ENCODE measurements at regions not wholly inside any gene's neighbourhood (a gene's known extent, or its start where the extent isn't known, plus 50 kb on each side); places are given as distances from the start of the nearest gene placed in this dataset.
A peak's percentile ranks its signal among the peaks of the same experiment; 100 is the strongest.

GRCh38 chr2:198660501-198660900 lies 797.2 kb downstream of the SATB2 start:
- Histone ChIP-seq H3K18ac (ENCODE audit: low read length) (no peak overlapping the region), H2BK120ac (ENCODE audit: low read depth, low read length) (no peak overlapping the region), H3K23ac (ENCODE audit: low read length) (no peak overlapping the region), H2BK15ac (replicated peaks; ENCODE audit: low read depth) (no peak overlapping the region), H3K4ac (ENCODE audit: low read depth, low read length) (no peak overlapping the region), H2AK5ac (ENCODE audit: low read length) (no peak overlapping the region), H4K5ac (ENCODE audit: low read length) (no peak overlapping the region), H3K79me1 (ENCODE audit: low read length) (no peaks in the 10 kb centered on the region), H3K4me3 (ENCODE audit: low read length) (no peak overlapping the region), H3K27ac (ENCODE audit: low read depth, low read length) (no peak overlapping the region), H3K79me2 (ENCODE audit: control insufficient read depth, insufficient read depth, low read length) (no peaks in the 10 kb centered on the region), H2BK5ac (ENCODE audit: low read length) (no peak overlapping the region), H3K56ac (ENCODE audit: low read length) (no peak overlapping the region), H3K4me1 (ENCODE audit: control insufficient read depth, low read depth, low read length) (no peaks in the 10 kb centered on the region), H3K4me2 (ENCODE audit: low read length) (no peak overlapping the region), H3K9ac (ENCODE audit: low read length) (no peak overlapping the region), H4K8ac (ENCODE audit: low read depth, low read length) (no peak overlapping the region), H3K27me3 (ENCODE audit: insufficient read depth, low read length, poor library complexity) (no peaks in the 10 kb centered on the region), H3K36me3 (ENCODE audit: control insufficient read depth, insufficient read depth, low read length) (no peaks in the 10 kb centered on the region)
- DNase-seq: no peak
- no CpG with 5 or more reads among the region's 3 CpGs for WGBS (ENCODE audit: extremely low coverage, insufficient coverage, low lambda C conversion rate)

- Histone ChIP-seq H3K27me3 (ENCODE audit: insufficient read depth, low read length, poor library complexity) (no peaks in the 10 kb centered on the region), H3K4me2 (ENCODE audit: low read length) (no peak overlapping the region), H2AK5ac (ENCODE audit: low read length) (no peak overlapping the region), H2BK120ac (ENCODE audit: low read depth, low read length) (no peak overlapping the region), H3K4me3 (ENCODE audit: low read length) (no peak overlapping the region), H4K5ac (ENCODE audit: low read length) (no peak overlapping the region), H2BK15ac (replicated peaks; ENCODE audit: low read depth) (no peak overlapping the region), H3K56ac (ENCODE audit: low read length) (no peak overlapping the region), H2BK5ac (ENCODE audit: low read length) (no peak overlapping the region), H3K79me2 (ENCODE audit: control insufficient read depth, insufficient read depth, low read length) (no peaks in the 10 kb centered on the region), H3K4me1 (ENCODE audit: control insufficient read depth, low read depth, low read length) (no peaks in the 10 kb centered on the region), H4K8ac (ENCODE audit: low read depth, low read length) (no peak overlapping the region), H3K79me1 (ENCODE audit: low read length) (no peaks in the 10 kb centered on the region), H3K36me3 (ENCODE audit: control insufficient read depth, insufficient read depth, low read length) (no peaks in the 10 kb centered on the region), H3K18ac (ENCODE audit: low read length) (no peak overlapping the region), H3K27ac (ENCODE audit: low read depth, low read length) (no peak overlapping the region), H3K4ac (ENCODE audit: low read depth, low read length) (no peak overlapping the region), H3K23ac (ENCODE audit: low read length) (no peak overlapping the region), H3K9ac (ENCODE audit: low read length) (no peak overlapping the region)
- DNase-seq: no peak
- no CpG with 5 or more reads among the region's 5 CpGs for WGBS (ENCODE audit: extremely low coverage, insufficient coverage, low lambda C conversion rate)
Measured at GRCh38 chr2:198659096-198659870, 798.5 kb downstream of the SATB2 start.

- WGBS (ENCODE audit: extremely low coverage, insufficient coverage, low lambda C conversion rate): no CpG with 5 or more reads among the region's 6 CpGs
- Histone ChIP-seq H4K5ac (ENCODE audit: low read length) (no peak overlapping the region), H3K79me2 (ENCODE audit: control insufficient read depth, insufficient read depth, low read length) (no peaks in the 10 kb centered on the region), H3K18ac (ENCODE audit: low read length) (no peak overlapping the region), H2BK120ac (ENCODE audit: low read depth, low read length) (no peak overlapping the region), H3K23ac (ENCODE audit: low read length) (no peak overlapping the region), H2BK5ac (ENCODE audit: low read length) (no peak overlapping the region), H3K27me3 (ENCODE audit: insufficient read depth, low read length, poor library complexity) (no peaks in the 10 kb centered on the region), H3K4me2 (ENCODE audit: low read length) (no peak overlapping the region), H3K4me1 (ENCODE audit: control insufficient read depth, low read depth, low read length) (no peaks in the 10 kb centered on the region), H3K4ac (ENCODE audit: low read depth, low read length) (no peak overlapping the region), H3K36me3 (ENCODE audit: control insufficient read depth, insufficient read depth, low read length) (no peaks in the 10 kb centered on the region), H3K4me3 (ENCODE audit: low read length) (no peak overlapping the region), H4K8ac (ENCODE audit: low read depth, low read length) (no peak overlapping the region), H3K9ac (ENCODE audit: low read length) (no peak overlapping the region), H3K27ac (ENCODE audit: low read depth, low read length) (no peak overlapping the region), H2AK5ac (ENCODE audit: low read length) (no peak overlapping the region), H3K79me1 (ENCODE audit: low read length) (no peaks in the 10 kb centered on the region), H3K56ac (ENCODE audit: low read length) (no peak overlapping the region), H2BK15ac (replicated peaks; ENCODE audit: low read depth) (no peak overlapping the region)
- peak; percentile 33 for DNase-seq
Measured at GRCh38 chr2:198657512-198658121, 800.1 kb downstream of the SATB2 start.

GRCh38 chr2:198656869-198657268 lies 800.9 kb downstream of the SATB2 start:
- H4K5ac ChIP-seq (ENCODE audit: low read length): no peak overlapping the region
- no peak overlapping the region for H3K27ac ChIP-seq (ENCODE audit: low read depth, low read length)
- no peak for DNase-seq
- H3K36me3 ChIP-seq (ENCODE audit: control insufficient read depth, insufficient read depth, low read length): no peaks in the 10 kb centered on the region
- no CpG with 5 or more reads among the region's 2 CpGs for WGBS (ENCODE audit: extremely low coverage, insufficient coverage, low lambda C conversion rate)
- H3K79me1 ChIP-seq (ENCODE audit: low read length): no peaks in the 10 kb centered on the region
- H3K9ac ChIP-seq (ENCODE audit: low read length): no peak overlapping the region
- H3K23ac ChIP-seq (ENCODE audit: low read length): no peak overlapping the region
- H3K4me1 ChIP-seq (ENCODE audit: control insufficient read depth, low read depth, low read length): no peaks in the 10 kb centered on the region
- no peaks in the 10 kb centered on the region for H3K79me2 ChIP-seq (ENCODE audit: control insufficient read depth, insufficient read depth, low read length)
- no peaks in the 10 kb centered on the region for H3K27me3 ChIP-seq (ENCODE audit: insufficient read depth, low read length, poor library complexity)
- H3K4me2 ChIP-seq (ENCODE audit: low read length): no peak overlapping the region
- no peak overlapping the region for H2AK5ac ChIP-seq (ENCODE audit: low read length)
- no peak overlapping the region for H2BK120ac ChIP-seq (ENCODE audit: low read depth, low read length)
- no peak overlapping the region for H2BK5ac ChIP-seq (ENCODE audit: low read length)
- no peak overlapping the region for H3K4ac ChIP-seq (ENCODE audit: low read depth, low read length)
- H3K56ac ChIP-seq (ENCODE audit: low read length): no peak overlapping the region
- H4K8ac ChIP-seq (ENCODE audit: low read depth, low read length): no peak overlapping the region
- no peak overlapping the region for H2BK15ac ChIP-seq (replicated peaks; ENCODE audit: low read depth)
- no peak overlapping the region for H3K18ac ChIP-seq (ENCODE audit: low read length)
- H3K4me3 ChIP-seq (ENCODE audit: low read length): no peak overlapping the region

GRCh38 chr2:198654646-198655045 lies 803.1 kb downstream of the SATB2 start:
- no peak overlapping the region for H2BK120ac ChIP-seq (ENCODE audit: low read depth, low read length)
- no peaks in the 10 kb centered on the region for H3K36me3 ChIP-seq (ENCODE audit: control insufficient read depth, insufficient read depth, low read length)
- H4K8ac ChIP-seq (ENCODE audit: low read depth, low read length): no peak overlapping the region
- H3K18ac ChIP-seq (ENCODE audit: low read length): no peak overlapping the region
- H3K23ac ChIP-seq (ENCODE audit: low read length): no peak overlapping the region
- no peak overlapping the region for H2BK15ac ChIP-seq (replicated peaks; ENCODE audit: low read depth)
- H2AK5ac ChIP-seq (ENCODE audit: low read length): no peak overlapping the region
- H3K4ac ChIP-seq (ENCODE audit: low read depth, low read length): no peak overlapping the region
- no peak overlapping the region for H3K27ac ChIP-seq (ENCODE audit: low read depth, low read length)
- no peak overlapping the region for H3K4me3 ChIP-seq (ENCODE audit: low read length)
- H3K56ac ChIP-seq (ENCODE audit: low read length): no peak overlapping the region
- H3K9ac ChIP-seq (ENCODE audit: low read length): no peak overlapping the region
- H3K79me1 ChIP-seq (ENCODE audit: low read length): no peaks in the 10 kb centered on the region
- H3K4me2 ChIP-seq (ENCODE audit: low read length): no peak overlapping the region
- no peak overlapping the region for H4K5ac ChIP-seq (ENCODE audit: low read length)
- no peak for DNase-seq
- no peaks in the 10 kb centered on the region for H3K27me3 ChIP-seq (ENCODE audit: insufficient read depth, low read length, poor library complexity)
- H2BK5ac ChIP-seq (ENCODE audit: low read length): no peak overlapping the region
- no CpG with 5 or more reads among the region's 5 CpGs for WGBS (ENCODE audit: extremely low coverage, insufficient coverage, low lambda C conversion rate)
- no peaks in the 10 kb centered on the region for H3K79me2 ChIP-seq (ENCODE audit: control insufficient read depth, insufficient read depth, low read length)
- H3K4me1 ChIP-seq (ENCODE audit: control insufficient read depth, low read depth, low read length): no peaks in the 10 kb centered on the region
